MCF 10A (cell line): ENCODE measurements at regions not wholly inside any gene's neighbourhood (a gene's known extent, or its start where the extent isn't known, plus 50 kb on each side); places are given as distances from the start of the nearest gene placed in this dataset.
A peak's percentile ranks its signal among the peaks of the same experiment; 100 is the strongest.

Experiments used
- BruUV-seq: library from RNA; stranded (reverse); fragments of 400-500 nt; replicated peaks from 2 replicates; lab custom pipeline; 2021; lab: Mats Ljungman, UMichigan
- CTCF ChIA-PET: fragments of 300-600 bp; sonication (Branson Sonifier 250); formaldehyde crosslinking; extraction: SDS; loops from one replicate; lab custom pipeline; 2021; ENCODE audit warnings: antibody characterized with exemption, inconsistent platforms; lab: Yijun Ruan, JAX
- POLR2A ChIA-PET: fragments of 300-600, 350-650 bp; sonication (Branson Sonifier 250); formaldehyde crosslinking; extraction: SDS; loops from one replicate; lab custom pipeline; 2020; ENCODE audit warnings: antibody characterized with exemption, inconsistent platforms; lab: Yijun Ruan, JAX
- DNase-seq: peaks from one replicate; pipeline ENCODE4 v3.0.0-alpha.2; 2018; ENCODE audit not compliant: unreplicated experiment
- H3K27ac Mint-ChIP-seq: one replicate; pipeline ENCODE4 v1.8.0; 2022; ENCODE audit warnings: mild to moderate bottlenecking, low read depth, mixed read lengths; ENCODE audit not compliant: unreplicated experiment
- H3K27me3 Mint-ChIP-seq: one replicate; pipeline ENCODE4 v1.8.0; 2022; ENCODE audit warnings: mixed read lengths; ENCODE audit not compliant: insufficient read depth, unreplicated experiment
- H3K36me3 Mint-ChIP-seq: one replicate; pipeline ENCODE4 v1.8.0; 2022; ENCODE audit warnings: mild to moderate bottlenecking, moderate library complexity, mixed read lengths; ENCODE audit not compliant: insufficient read depth, unreplicated experiment
- H3K4me1 Mint-ChIP-seq: one replicate; pipeline ENCODE4 v1.8.0; 2022; ENCODE audit warnings: mixed read lengths; ENCODE audit not compliant: insufficient read depth, unreplicated experiment
- H3K4me3 Mint-ChIP-seq: one replicate; pipeline ENCODE4 v1.8.0; 2022; ENCODE audit warnings: mild to moderate bottlenecking, moderate library complexity, mixed read lengths; ENCODE audit not compliant: unreplicated experiment
- H3K9me3 Mint-ChIP-seq: one replicate; pipeline ENCODE4 v1.8.0; 2022; ENCODE audit warnings: mixed read lengths; ENCODE audit not compliant: unreplicated experiment
- intact Hi-C: fragments of 100-400 bp; cut with micrococcal nuclease; formaldehyde crosslinking; loops from 2 replicates; pipeline ENCODE4 v1.14.1; 2022
- TF ChIP-seq, protein P1 (sequence below): fragments of 200-600 bp; IDR thresholded peaks from one replicate; pipeline ENCODE4 v1.8.0; 2022; ENCODE audit warnings: antibody characterized with exemption, mild to moderate bottlenecking; ENCODE audit not compliant: unreplicated experiment

DNA sequence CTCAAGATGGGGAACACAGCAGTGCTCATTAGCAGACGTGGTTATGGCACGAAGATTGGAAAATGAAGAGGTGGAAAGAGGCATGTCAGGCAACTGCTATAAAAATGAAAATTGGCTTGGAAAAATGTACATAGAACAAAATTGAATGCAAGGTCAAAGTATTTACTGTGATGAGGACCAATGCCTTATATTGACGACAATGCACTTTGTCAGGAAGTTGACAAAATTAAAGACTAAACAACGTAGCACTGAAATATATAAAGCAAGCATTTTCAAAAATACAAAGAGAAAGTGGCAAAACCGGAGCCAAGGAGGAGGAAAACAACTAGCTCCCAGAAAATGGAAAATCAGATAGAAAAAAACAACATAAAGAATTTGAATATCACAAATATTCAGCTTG is 113.7 kb upstream of the SGCG start:
- BruUV-seq = no TSS peak

DNA sequence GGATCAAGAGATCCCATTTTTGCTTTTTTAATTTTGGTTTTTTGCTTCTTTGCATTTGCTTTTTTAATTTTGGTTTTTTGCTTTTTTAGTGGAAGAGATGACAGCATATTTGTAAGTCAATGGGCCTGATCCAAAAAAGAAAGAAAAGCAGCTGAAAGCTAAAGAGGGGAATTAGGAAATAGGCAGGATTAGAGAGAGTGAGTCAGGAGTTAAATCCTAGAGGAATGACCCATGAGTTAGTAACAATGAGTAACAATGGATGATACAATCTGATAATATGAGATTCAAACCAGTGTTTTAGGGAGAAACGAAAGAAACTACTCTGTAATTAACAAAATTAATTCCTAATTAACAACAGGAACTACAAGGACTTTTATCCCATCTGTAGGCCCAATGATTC is 111.2 kb upstream of the SGCG start:
- Mint-ChIP-seq H3K4me3 (no peak overlapping the region), H3K4me1 (peaks cover 21% of the 10 kb centered on the region), H3K36me3 (no peaks in the 10 kb centered on the region), H3K27ac (peak overlapping the region; percentile 67), H3K27me3 (no peaks in the 10 kb centered on the region), H3K9me3 (peaks cover 15% of the 10 kb centered on the region)
- DNase-seq = peak; percentile 1
- no TSS peak for BruUV-seq
- TF ChIP-seq, protein P1, sequence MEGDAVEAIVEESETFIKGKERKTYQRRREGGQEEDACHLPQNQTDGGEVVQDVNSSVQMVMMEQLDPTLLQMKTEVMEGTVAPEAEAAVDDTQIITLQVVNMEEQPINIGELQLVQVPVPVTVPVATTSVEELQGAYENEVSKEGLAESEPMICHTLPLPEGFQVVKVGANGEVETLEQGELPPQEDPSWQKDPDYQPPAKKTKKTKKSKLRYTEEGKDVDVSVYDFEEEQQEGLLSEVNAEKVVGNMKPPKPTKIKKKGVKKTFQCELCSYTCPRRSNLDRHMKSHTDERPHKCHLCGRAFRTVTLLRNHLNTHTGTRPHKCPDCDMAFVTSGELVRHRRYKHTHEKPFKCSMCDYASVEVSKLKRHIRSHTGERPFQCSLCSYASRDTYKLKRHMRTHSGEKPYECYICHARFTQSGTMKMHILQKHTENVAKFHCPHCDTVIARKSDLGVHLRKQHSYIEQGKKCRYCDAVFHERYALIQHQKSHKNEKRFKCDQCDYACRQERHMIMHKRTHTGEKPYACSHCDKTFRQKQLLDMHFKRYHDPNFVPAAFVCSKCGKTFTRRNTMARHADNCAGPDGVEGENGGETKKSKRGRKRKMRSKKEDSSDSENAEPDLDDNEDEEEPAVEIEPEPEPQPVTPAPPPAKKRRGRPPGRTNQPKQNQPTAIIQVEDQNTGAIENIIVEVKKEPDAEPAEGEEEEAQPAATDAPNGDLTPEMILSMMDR = no peak
- intact Hi-C loops = no loop called here
- ChIA-PET POLR2A (no interaction called here), CTCF (no interaction called here)

More for the DNA sequence above, 113.7 kb upstream of the SGCG start:
- CTCF ChIA-PET = no interaction called here
- no peak for DNase-seq
- H3K36me3 Mint-ChIP-seq = no peaks in the 10 kb centered on the region
- POLR2A ChIA-PET = no interaction called here
- H3K4me1 Mint-ChIP-seq = peaks cover 16% of the 10 kb centered on the region
- intact Hi-C loops = no loop called here
- no peak overlapping the region for H3K4me3 Mint-ChIP-seq
- no peaks in the 10 kb centered on the region for H3K27me3 Mint-ChIP-seq
- TF ChIP-seq, protein P1 = no peak
- no peak overlapping the region for H3K27ac Mint-ChIP-seq
- peaks cover 15% of the 10 kb centered on the region for H3K9me3 Mint-ChIP-seq

DNA sequence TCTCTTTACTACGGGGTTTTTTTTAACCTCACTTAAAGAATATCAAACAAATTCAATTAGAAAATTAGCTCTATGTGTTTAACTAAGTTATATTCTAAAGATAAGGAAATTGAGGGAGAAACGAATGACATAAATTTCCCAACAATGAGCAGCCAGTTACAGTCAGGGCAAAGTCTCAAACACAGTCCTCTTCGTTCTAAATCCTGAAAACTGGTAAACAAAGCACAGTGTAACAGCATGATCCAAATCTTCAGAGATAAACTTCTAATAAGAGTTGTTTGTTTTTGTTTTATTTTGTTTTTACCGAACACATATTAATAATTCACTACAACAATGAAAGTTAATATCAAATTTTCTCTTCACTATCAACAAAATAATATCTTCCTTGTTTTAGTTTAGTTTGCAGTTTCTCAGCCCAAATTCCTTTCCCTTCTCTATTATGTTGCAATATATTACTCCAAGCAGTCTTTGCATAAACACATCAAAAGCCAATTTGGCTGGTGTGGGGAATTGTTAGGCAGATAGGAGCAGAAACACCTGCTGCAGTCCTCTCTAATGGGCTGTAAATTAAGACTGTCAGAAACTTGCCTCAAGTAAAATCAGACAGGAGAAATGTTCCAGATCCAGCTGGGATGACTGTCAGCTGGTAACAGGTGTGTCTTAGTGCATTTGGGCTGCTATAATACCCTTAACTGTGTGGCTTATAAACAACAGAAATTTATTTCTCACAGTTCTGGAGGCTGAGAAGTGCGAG is 106.5 kb upstream of the SGCG start:
- intact Hi-C loops = no loop called here
- H3K9me3 Mint-ChIP-seq = peaks cover 15% of the 10 kb centered on the region
- TF ChIP-seq, protein P1 = no peak
- no peaks in the 10 kb centered on the region for H3K27me3 Mint-ChIP-seq
- no TSS peak for BruUV-seq
- H3K36me3 Mint-ChIP-seq = no peaks in the 10 kb centered on the region
- ChIA-PET POLR2A (interaction anchor here (0.9 kb wide), 1 partner anchor 10 kb away, joined by 3 read pairs; no protein-coding TSS in a partner anchor), CTCF (interaction anchor here (0.6 to 1.0 kb wide), 3 partner anchors 273 to 1368 kb away, joined by 3 read pairs; no protein-coding TSS in a partner anchor)
- H3K27ac Mint-ChIP-seq = no peak overlapping the region
- H3K4me1 Mint-ChIP-seq = peaks cover 14% of the 10 kb centered on the region
- DNase-seq = no peak
- H3K4me3 Mint-ChIP-seq = no peak overlapping the region

DNA sequence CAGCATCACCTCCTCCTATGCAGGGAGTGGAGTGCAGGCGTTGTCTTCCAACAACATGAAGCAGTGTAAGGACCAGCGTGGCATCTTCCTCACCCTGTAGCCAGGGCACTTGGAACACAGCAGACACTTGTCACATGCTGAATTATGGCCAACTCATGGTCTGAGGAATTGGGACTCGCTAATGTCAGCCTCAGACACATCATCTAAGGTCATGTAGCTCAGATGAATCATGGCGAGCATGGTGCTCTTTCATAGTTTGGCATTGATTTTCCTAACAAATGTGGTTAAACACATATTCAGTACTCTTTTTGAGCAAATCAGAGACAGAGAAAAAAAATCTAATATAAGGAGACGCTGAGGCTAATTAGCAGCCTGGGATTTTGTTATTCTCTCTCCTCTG is 99.6 kb upstream of the SGCG start:
- BruUV-seq = no TSS peak
- intact Hi-C loops = no loop called here
- Mint-ChIP-seq H3K36me3 (no peaks in the 10 kb centered on the region), H3K9me3 (no peaks in the 10 kb centered on the region), H3K4me3 (no peak overlapping the region), H3K27me3 (no peaks in the 10 kb centered on the region), H3K4me1 (no peaks in the 10 kb centered on the region), H3K27ac (peak overlapping the region; percentile 47)
- DNase-seq = no peak
- TF ChIP-seq, protein P1 = no peak
- CTCF ChIA-PET = interaction anchor here (0.6 kb wide), 1 partner anchor 1421 kb away, joined by 4 read pairs; no protein-coding TSS in a partner anchor
- POLR2A ChIA-PET = no interaction called here
